ENCODE measurements at regions not wholly inside any gene's neighbourhood (a gene's known extent, or its start where the extent isn't known, plus 50 kb on each side); places are given as distances from the start of the nearest gene placed in this dataset.
A peak's percentile ranks its signal among the peaks of the same experiment; 100 is the strongest.

DNA sequence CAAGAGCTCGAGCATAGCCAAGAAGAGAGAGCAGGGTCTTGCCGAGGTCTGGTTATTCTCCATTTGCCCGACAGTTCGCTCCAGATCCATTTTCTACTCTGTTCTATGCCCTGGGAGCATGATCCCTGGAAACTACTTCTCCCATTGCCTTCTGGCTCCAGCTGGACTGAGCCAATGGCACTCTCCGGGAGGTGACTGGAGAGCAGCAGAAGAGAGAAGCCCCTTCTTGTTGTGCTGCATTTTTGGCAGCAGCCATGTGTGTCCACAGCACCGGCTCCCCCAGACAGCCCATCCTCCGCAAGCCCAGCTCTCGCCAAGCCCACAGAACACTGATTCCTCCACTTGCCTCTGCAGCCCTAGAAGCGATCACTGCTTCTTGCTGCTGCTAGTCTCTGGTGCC is 345.5 kb downstream of the TNS1 start:
- H3K36me3 ChIP-seq (ENCODE audit: insufficient read depth, low read length), result no peaks in the 10 kb centered on the region
- no peaks in the 10 kb centered on the region for H3K9me2 ChIP-seq (replicated peaks; ENCODE audit: insufficient read depth, low read length)
- no peaks in the 10 kb centered on the region for H3K9me3 ChIP-seq (ENCODE audit: low read length)
- H3K4me1 ChIP-seq (ENCODE audit: low read length), result no peaks in the 10 kb centered on the region
- no peak for DNase-seq
- no peak overlapping the region for H2AFZ ChIP-seq (ENCODE audit: low read length)
- no peaks in the 10 kb centered on the region for H4K20me1 ChIP-seq (ENCODE audit: insufficient read depth, low read depth, low read length)
- no peak overlapping the region for H3K4me3 ChIP-seq (ENCODE audit: low read length)
- no peaks in the 10 kb centered on the region for H3K79me2 ChIP-seq (ENCODE audit: low read length)
- no peak overlapping the region for H3K27ac ChIP-seq (ENCODE audit: low read length)
- no peaks in the 10 kb centered on the region for H3K27me3 ChIP-seq (ENCODE audit: low read length)
- H3K9ac ChIP-seq (ENCODE audit: low read length), result no peak overlapping the region
- H3K4me2 ChIP-seq (ENCODE audit: low read depth, low read length, poor library complexity, severe bottlenecking), result no peak overlapping the region

DNA sequence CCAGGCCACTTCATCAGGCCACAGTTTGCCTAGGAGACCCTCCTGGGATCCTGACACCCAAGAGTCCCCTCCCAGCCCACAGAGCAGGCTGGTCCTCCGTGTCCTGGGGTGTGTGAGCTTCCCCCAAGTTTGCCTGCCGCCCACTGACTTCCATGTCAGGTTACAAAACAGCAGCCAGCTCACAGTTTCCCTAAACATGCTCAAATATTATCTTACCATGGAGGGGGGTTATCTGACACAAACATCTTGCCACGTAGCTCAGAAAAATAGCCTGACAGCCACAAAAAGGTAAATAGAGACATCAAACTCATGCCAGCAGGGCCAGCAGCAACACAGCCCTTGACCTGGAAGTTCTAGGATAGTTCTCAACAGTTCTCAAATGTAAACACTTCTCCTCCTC is 346.5 kb downstream of the TNS1 start:
- no peaks in the 10 kb centered on the region for H3K4me1 ChIP-seq (ENCODE audit: low read length)

DNA sequence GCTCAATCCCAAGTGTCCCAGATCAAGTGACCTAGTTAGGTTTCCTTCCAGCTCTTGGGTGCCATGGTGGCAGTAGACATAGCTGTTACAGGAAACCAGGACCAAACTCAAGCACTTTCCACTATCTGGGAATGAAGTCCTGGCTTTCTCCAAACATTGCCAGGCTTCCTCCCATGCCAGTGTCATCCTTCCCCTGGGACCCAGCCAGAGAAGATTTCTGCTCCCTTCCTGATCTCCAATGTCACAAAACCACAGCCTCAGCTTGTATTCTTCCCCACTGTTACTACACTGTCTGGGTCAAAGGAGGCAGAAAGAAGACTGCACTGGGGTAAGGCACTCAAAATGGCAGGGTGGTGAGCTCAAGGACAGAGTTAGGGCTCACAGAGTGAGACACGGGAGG is 347.1 kb downstream of the TNS1 start:
- Histone ChIP-seq H2AFZ (ENCODE audit: low read length) (no peak overlapping the region), H4K20me1 (ENCODE audit: insufficient read depth, low read depth, low read length) (no peaks in the 10 kb centered on the region), H3K9ac (ENCODE audit: low read length) (no peak overlapping the region), H3K9me2 (replicated peaks; ENCODE audit: insufficient read depth, low read length) (no peaks in the 10 kb centered on the region), H3K9me3 (ENCODE audit: low read length) (no peaks in the 10 kb centered on the region), H3K36me3 (ENCODE audit: insufficient read depth, low read length) (no peaks in the 10 kb centered on the region), H3K4me3 (ENCODE audit: low read length) (no peak overlapping the region), H3K79me2 (ENCODE audit: low read length) (no peaks in the 10 kb centered on the region), H3K4me1 (ENCODE audit: low read length) (no peaks in the 10 kb centered on the region), H3K4me2 (ENCODE audit: low read depth, low read length, poor library complexity, severe bottlenecking) (no peak overlapping the region), H3K27ac (ENCODE audit: low read length) (no peak overlapping the region), H3K27me3 (ENCODE audit: low read length) (no peaks in the 10 kb centered on the region)
- no peak for DNase-seq

More for the DNA sequence above, 346.5 kb downstream of the TNS1 start:
- Histone ChIP-seq H4K20me1 (ENCODE audit: insufficient read depth, low read depth, low read length) (no peaks in the 10 kb centered on the region), H3K4me2 (ENCODE audit: low read depth, low read length, poor library complexity, severe bottlenecking) (no peak overlapping the region), H3K4me3 (ENCODE audit: low read length) (no peak overlapping the region), H3K9me3 (ENCODE audit: low read length) (no peaks in the 10 kb centered on the region), H3K27me3 (ENCODE audit: low read length) (no peaks in the 10 kb centered on the region), H2AFZ (ENCODE audit: low read length) (no peak overlapping the region), H3K79me2 (ENCODE audit: low read length) (no peaks in the 10 kb centered on the region), H3K9me2 (replicated peaks; ENCODE audit: insufficient read depth, low read length) (no peaks in the 10 kb centered on the region), H3K27ac (ENCODE audit: low read length) (no peak overlapping the region), H3K36me3 (ENCODE audit: insufficient read depth, low read length) (no peaks in the 10 kb centered on the region), H3K9ac (ENCODE audit: low read length) (no peak overlapping the region)
- DNase-seq, result no peak

DNA sequence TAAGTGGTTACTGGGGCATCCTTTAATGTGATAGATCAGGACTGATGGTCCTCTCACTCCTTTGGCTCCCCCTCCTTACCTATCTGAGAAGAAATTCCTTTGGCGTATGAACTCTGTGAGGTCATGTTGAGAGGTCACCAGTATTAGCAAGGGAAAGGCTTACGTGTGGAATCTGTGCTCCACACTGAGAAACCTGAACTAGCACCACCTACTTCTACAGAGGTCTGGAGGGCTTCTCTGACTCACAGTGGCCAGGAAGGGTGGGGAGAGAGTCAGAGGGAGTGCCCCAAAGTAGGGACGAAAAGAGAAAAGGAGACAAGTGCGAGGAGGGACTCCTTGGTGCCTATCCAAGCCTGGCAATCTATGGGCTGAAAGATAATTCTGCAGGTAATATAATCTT is 348.6 kb downstream of the TNS1 start:
- Histone ChIP-seq H3K9ac (ENCODE audit: low read length) (no peak overlapping the region), H2AFZ (ENCODE audit: low read length) (no peak overlapping the region), H4K20me1 (ENCODE audit: insufficient read depth, low read depth, low read length) (no peaks in the 10 kb centered on the region), H3K4me2 (ENCODE audit: low read depth, low read length, poor library complexity, severe bottlenecking) (no peak overlapping the region), H3K4me1 (ENCODE audit: low read length) (no peaks in the 10 kb centered on the region), H3K4me3 (ENCODE audit: low read length) (no peak overlapping the region), H3K27ac (ENCODE audit: low read length) (no peak overlapping the region), H3K27me3 (ENCODE audit: low read length) (no peaks in the 10 kb centered on the region), H3K9me3 (ENCODE audit: low read length) (no peaks in the 10 kb centered on the region), H3K79me2 (ENCODE audit: low read length) (no peaks in the 10 kb centered on the region), H3K9me2 (replicated peaks; ENCODE audit: insufficient read depth, low read length) (no peaks in the 10 kb centered on the region), H3K36me3 (ENCODE audit: insufficient read depth, low read length) (no peaks in the 10 kb centered on the region)
- DNase-seq, result no peak

DNA sequence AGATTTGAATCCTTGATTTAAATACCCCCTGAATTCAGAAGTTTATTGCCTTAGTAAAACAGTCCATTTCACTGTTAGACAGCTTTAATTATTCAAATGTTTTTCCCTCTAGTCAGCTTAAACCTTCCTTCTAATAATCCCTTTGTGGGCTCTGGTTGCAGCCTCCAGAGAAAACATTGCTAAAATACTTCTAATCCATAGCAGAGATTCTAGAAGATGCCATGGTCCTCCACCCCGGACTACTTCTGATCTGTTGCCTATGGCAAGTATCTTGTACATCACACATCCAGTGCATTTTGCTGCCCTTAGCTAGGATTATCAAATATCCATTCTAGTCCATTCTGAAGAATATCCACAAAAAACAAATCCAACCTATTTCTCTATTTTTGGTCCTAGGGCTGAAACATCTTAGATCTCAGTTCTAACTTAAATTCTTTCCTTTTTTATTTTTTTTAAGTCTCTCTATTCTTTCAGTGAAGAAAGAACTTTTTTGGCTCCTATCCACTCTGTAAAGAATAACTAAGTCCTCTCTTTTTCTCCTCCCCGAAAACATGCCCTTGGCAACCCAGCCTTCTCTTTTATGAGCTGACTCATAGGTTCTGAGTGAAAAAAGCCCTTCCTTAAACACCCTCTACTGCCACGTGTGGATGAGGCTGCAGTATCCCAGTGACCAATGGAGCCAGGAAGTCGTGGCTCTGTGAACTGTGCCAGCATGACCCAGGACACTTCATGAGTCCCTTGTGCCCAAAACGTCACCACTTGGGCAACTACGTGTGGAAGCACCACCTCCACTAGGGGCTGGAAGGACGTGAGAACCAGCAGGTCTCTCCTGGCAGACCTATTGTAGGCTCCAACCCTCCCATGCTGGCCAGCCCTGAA is 349.8 kb downstream of the TNS1 start:
- Histone ChIP-seq H3K79me2 (ENCODE audit: low read length) (no peaks in the 10 kb centered on the region), H2AFZ (ENCODE audit: low read length) (no peak overlapping the region), H3K4me2 (ENCODE audit: low read depth, low read length, poor library complexity, severe bottlenecking) (no peak overlapping the region), H3K9me2 (replicated peaks; ENCODE audit: insufficient read depth, low read length) (no peaks in the 10 kb centered on the region), H3K27me3 (ENCODE audit: low read length) (no peaks in the 10 kb centered on the region), H3K9ac (ENCODE audit: low read length) (no peak overlapping the region), H3K4me3 (ENCODE audit: low read length) (no peak overlapping the region), H3K4me1 (ENCODE audit: low read length) (no peaks in the 10 kb centered on the region), H3K27ac (ENCODE audit: low read length) (no peak overlapping the region), H3K9me3 (ENCODE audit: low read length) (no peaks in the 10 kb centered on the region), H4K20me1 (ENCODE audit: insufficient read depth, low read depth, low read length) (no peaks in the 10 kb centered on the region), H3K36me3 (ENCODE audit: insufficient read depth, low read length) (no peaks in the 10 kb centered on the region)
- DNase-seq, result no peak

DNA sequence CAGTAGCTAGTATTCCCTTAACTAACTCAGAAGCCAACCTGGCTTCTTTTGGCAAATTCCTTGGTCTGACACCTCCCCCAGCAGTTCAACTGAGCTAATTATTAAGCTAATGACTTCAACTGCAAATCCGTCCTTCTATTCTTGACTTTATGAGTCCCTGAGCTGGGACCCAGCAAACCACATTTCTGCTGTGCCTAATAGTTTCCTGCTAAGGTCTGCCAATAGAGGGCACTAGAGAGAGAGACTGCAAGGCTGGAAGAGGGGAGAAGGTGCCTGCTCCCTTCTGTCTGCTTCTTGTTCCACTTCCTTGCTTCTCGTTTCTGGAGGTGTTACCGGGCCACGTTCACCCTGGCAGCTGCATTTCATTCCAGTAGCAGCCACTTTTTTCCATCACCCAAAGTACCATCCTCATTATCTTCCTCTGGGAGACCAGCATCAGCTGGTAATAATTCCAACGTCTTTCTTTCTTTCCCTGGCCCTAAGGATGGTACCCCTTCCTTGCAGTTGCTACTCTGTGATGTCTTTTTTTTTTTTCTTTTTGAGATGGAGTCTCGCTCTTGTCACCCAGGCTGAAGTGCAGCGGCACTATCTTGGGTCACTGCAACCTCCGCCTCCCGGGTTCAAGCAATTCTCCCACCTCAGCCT is 352.0 kb downstream of the TNS1 start:
- no peak overlapping the region for H3K9ac ChIP-seq (ENCODE audit: low read length)
- no peaks in the 10 kb centered on the region for H3K9me2 ChIP-seq (replicated peaks; ENCODE audit: insufficient read depth, low read length)
- peak; percentile 86 for DNase-seq
- H3K4me1 ChIP-seq (ENCODE audit: low read length), result no peaks in the 10 kb centered on the region
- no peak overlapping the region for H2AFZ ChIP-seq (ENCODE audit: low read length)
- H4K20me1 ChIP-seq (ENCODE audit: insufficient read depth, low read depth, low read length), result no peaks in the 10 kb centered on the region
- no peak overlapping the region for H3K4me3 ChIP-seq (ENCODE audit: low read length)
- H3K36me3 ChIP-seq (ENCODE audit: insufficient read depth, low read length), result no peaks in the 10 kb centered on the region
- H3K79me2 ChIP-seq (ENCODE audit: low read length), result no peaks in the 10 kb centered on the region
- H3K27me3 ChIP-seq (ENCODE audit: low read length), result no peaks in the 10 kb centered on the region
- H3K9me3 ChIP-seq (ENCODE audit: low read length), result no peaks in the 10 kb centered on the region
- H3K4me2 ChIP-seq (ENCODE audit: low read depth, low read length, poor library complexity, severe bottlenecking), result no peak overlapping the region
- no peak overlapping the region for H3K27ac ChIP-seq (ENCODE audit: low read length)

DNA sequence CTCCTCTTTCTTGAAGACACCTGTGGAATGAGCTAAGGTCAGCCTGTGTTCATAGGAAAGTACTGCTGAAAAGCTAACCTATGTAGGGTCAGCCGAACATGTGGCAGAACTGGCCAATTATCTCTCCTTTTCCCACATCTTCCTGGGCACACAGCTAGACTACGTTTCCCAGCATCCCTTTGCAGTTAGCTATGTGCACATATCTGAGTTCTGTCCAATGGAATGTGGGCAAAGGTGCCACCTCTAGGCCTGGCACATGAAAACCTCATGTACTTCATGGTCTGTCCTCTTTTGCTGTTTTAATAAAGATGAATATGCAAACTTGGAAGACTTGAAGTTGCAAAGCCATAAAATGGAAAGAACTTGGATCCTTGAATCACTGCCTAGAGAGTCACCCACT is 352.6 kb downstream of the TNS1 start:
- Histone ChIP-seq H3K9me3 (ENCODE audit: low read length) (no peaks in the 10 kb centered on the region), H3K4me3 (ENCODE audit: low read length) (no peak overlapping the region), H3K4me1 (ENCODE audit: low read length) (no peaks in the 10 kb centered on the region), H3K9ac (ENCODE audit: low read length) (no peak overlapping the region), H2AFZ (ENCODE audit: low read length) (no peak overlapping the region), H4K20me1 (ENCODE audit: insufficient read depth, low read depth, low read length) (no peaks in the 10 kb centered on the region), H3K27me3 (ENCODE audit: low read length) (no peaks in the 10 kb centered on the region), H3K36me3 (ENCODE audit: insufficient read depth, low read length) (no peaks in the 10 kb centered on the region), H3K9me2 (replicated peaks; ENCODE audit: insufficient read depth, low read length) (no peaks in the 10 kb centered on the region), H3K79me2 (ENCODE audit: low read length) (no peaks in the 10 kb centered on the region), H3K4me2 (ENCODE audit: low read depth, low read length, poor library complexity, severe bottlenecking) (no peak overlapping the region), H3K27ac (ENCODE audit: low read length) (no peak overlapping the region)
- DNase-seq, result no peak

DNA sequence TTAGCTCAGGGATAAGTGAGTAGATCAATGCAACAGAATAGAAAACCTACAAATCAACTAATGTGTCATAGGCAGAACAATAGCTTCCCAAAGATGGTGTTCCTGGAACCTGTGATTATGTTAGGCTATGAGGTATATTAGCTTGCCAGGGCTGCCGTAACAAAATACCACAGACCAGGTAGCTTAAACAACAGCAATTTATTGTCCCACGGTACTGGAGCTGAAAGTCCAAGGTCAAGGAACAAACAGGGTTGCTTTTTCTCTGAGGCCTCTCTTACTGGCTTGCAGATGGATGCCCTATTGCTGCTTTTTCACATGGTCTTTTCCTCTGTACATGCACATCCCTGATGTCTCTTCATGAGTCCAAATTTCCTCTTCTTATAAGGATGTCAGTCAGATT is 354.9 kb downstream of the TNS1 start:
- Histone ChIP-seq H3K79me2 (ENCODE audit: low read length) (no peaks in the 10 kb centered on the region), H3K9me2 (replicated peaks; ENCODE audit: insufficient read depth, low read length) (no peaks in the 10 kb centered on the region), H3K4me3 (ENCODE audit: low read length) (no peak overlapping the region), H3K4me1 (ENCODE audit: low read length) (no peaks in the 10 kb centered on the region), H3K27ac (ENCODE audit: low read length) (no peak overlapping the region), H3K9ac (ENCODE audit: low read length) (no peak overlapping the region), H3K36me3 (ENCODE audit: insufficient read depth, low read length) (no peaks in the 10 kb centered on the region), H2AFZ (ENCODE audit: low read length) (no peak overlapping the region), H3K9me3 (ENCODE audit: low read length) (no peaks in the 10 kb centered on the region), H3K4me2 (ENCODE audit: low read depth, low read length, poor library complexity, severe bottlenecking) (no peak overlapping the region), H3K27me3 (ENCODE audit: low read length) (no peaks in the 10 kb centered on the region), H4K20me1 (ENCODE audit: insufficient read depth, low read depth, low read length) (no peaks in the 10 kb centered on the region)
- no peak for DNase-seq
